Lung (tissue), 11 donors: ENCODE measurements at regions not wholly inside any gene's neighbourhood (a gene's known extent, or its start where the extent isn't known, plus 50 kb on each side); places are given as distances from the start of the nearest gene placed in this dataset.

Experiments
- ATAC-seq: fragments of 200-7000 bp; cut with Tn5 transposase; one replicate; pipeline ENCODE4 v1.9.1; 2020; ENCODE audit warnings: moderate number of reproducible peaks; ENCODE audit not compliant: insufficient read depth, low FRiP score
- DNase-seq, 3 donors: peaks; one replicate each; pipeline ENCODE4 v3.0.0-alpha.2; 2013 to 2017
- H3K27ac ChIP-seq, 2 donors: one replicate each; pipeline ENCODE4 v1.5.1; 2013; ENCODE audit warnings: mild to moderate bottlenecking in 2 of 2, moderate library complexity in 2 of 2, control low read depth in 1 of 2, inconsistent platforms in 1 of 2, low read depth in 1 of 2, low read length in 1 of 2
- H3K27me3 ChIP-seq, 3 donors: one replicate each; pipeline ENCODE4 v1.5.1; 2013; ENCODE audit warnings: low read length in 2 of 3; ENCODE audit not compliant: control insufficient read depth in 3 of 3, insufficient read depth in 3 of 3
- H3K36me3 ChIP-seq, 4 donors: one replicate each; pipeline ENCODE4 v1.5.1; 2013; ENCODE audit warnings: low read length in 4 of 4, mild to moderate bottlenecking in 1 of 4, moderate library complexity in 1 of 4; ENCODE audit not compliant: control insufficient read depth in 4 of 4, insufficient read depth in 4 of 4
- H3K4me1 ChIP-seq, 5 donors: one replicate each; pipeline ENCODE4 v1.5.1; 2013; ENCODE audit warnings: low read length in 5 of 5, mild to moderate bottlenecking in 2 of 5, moderate library complexity in 1 of 5; ENCODE audit not compliant: control insufficient read depth in 5 of 5, insufficient read depth in 5 of 5
- H3K4me3 ChIP-seq: one replicate; pipeline ENCODE4 v1.5.1; 2013; ENCODE audit warnings: mild to moderate bottlenecking, control low read depth, moderate library complexity
- H3K9ac ChIP-seq, 2 donors: one replicate each; pipeline ENCODE4 v1.5.1; 2013; ENCODE audit warnings: low read length in 2 of 2, control low read depth in 1 of 2; ENCODE audit not compliant: insufficient read depth in 1 of 2
- H3K9me3 ChIP-seq, 4 donors: one replicate each; pipeline ENCODE4 v1.5.1; 2013; ENCODE audit warnings: low read length in 3 of 4, mild to moderate bottlenecking in 1 of 4, moderate library complexity in 1 of 4; ENCODE audit not compliant: control insufficient read depth in 4 of 4, insufficient read depth in 3 of 4
- whole genome bisulfite sequencing, 2 donors: extraction: QIAGEN DNeasy Blood & Tissue Kit; methylation state at CpG; one replicate each; pipeline ENCODE4 v1.1.7; 2013; 5-methylcytosine and 5-hydroxymethylcytosine counted together
- TF ChIP-seq, protein P1 (sequence below): IDR thresholded peaks from 2 replicates; pipeline ENCODE4 v1.5.1; 2012; ENCODE audit warnings: mild to moderate bottlenecking; ENCODE audit errors: control extremely low read depth, extremely low read depth
- donor health status: control.
- donor health status: control.
- donor health status: Bipolar disorder and iron deficiency.
- donor health status: healthy.
- donor health status: DM: yes; HTN: yes; CAD: no.

DNA sequence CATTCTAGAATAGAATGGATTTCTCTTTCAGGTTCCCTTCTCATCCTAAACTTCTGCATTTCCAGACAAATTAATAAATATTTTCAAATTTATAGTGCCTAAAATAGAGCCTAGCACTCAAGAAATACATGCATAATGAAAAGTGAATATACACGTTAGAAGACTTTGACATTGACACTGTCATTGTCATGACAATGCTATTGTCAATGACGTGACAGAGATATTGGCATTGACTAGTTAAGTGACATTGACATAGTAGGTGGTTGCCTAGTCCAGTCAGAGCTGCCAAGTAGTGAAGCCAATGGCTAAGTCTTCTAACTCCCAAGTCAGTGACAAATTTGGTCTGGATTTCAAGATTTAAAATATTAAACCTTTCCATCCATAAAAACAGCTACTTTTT lies 410.5 kb downstream of the LMO4 start:
- Histone ChIP-seq H3K9me3 (no peaks in the 10 kb centered on the region), H3K4me1 (no peaks in the 10 kb centered on the region), H3K27ac (no peak overlapping the region), H3K27me3 (no peaks in the 10 kb centered on the region), H3K36me3 (peaks cover 0 to 5% (median 0%) of the 10 kb centered on the region in 4 donors), H3K4me3 (no peak overlapping the region), H3K9ac (no peak overlapping the region)
- TF ChIP-seq, protein P1, sequence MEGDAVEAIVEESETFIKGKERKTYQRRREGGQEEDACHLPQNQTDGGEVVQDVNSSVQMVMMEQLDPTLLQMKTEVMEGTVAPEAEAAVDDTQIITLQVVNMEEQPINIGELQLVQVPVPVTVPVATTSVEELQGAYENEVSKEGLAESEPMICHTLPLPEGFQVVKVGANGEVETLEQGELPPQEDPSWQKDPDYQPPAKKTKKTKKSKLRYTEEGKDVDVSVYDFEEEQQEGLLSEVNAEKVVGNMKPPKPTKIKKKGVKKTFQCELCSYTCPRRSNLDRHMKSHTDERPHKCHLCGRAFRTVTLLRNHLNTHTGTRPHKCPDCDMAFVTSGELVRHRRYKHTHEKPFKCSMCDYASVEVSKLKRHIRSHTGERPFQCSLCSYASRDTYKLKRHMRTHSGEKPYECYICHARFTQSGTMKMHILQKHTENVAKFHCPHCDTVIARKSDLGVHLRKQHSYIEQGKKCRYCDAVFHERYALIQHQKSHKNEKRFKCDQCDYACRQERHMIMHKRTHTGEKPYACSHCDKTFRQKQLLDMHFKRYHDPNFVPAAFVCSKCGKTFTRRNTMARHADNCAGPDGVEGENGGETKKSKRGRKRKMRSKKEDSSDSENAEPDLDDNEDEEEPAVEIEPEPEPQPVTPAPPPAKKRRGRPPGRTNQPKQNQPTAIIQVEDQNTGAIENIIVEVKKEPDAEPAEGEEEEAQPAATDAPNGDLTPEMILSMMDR = no peak
- WGBS, 2 donors = 75 to 95% methylated on average over 2 of the region's 2 CpGs
- no peak for ATAC-seq
- no peak for DNase-seq

- DNase-seq = no peak
- no peak overlapping the region for H3K9ac ChIP-seq
- ATAC-seq = no peak
- no peaks in the 10 kb centered on the region for H3K4me1 ChIP-seq
- no peak overlapping the region for H3K4me3 ChIP-seq
- TF ChIP-seq, protein P1 = no peak
- no peaks in the 10 kb centered on the region for H3K27me3 ChIP-seq
- H3K9me3 ChIP-seq = no peaks in the 10 kb centered on the region
- peaks cover 0 to 5% (median 0%) of the 10 kb centered on the region in 4 donors for H3K36me3 ChIP-seq
- H3K27ac ChIP-seq = no peak overlapping the region
Observed at GRCh38 chr1:87739704-87740103, 411.0 kb downstream of the LMO4 start.

GRCh38 chr1:87743256-87743655 lies 414.6 kb downstream of the LMO4 start:
- Histone ChIP-seq H3K27ac (no peak overlapping the region), H3K9me3 (no peaks in the 10 kb centered on the region), H3K9ac (no peak overlapping the region), H3K36me3 (peaks cover 0 to 5% (median 0%) of the 10 kb centered on the region in 4 donors), H3K4me1 (no peaks in the 10 kb centered on the region), H3K4me3 (no peak overlapping the region), H3K27me3 (no peaks in the 10 kb centered on the region)
- ATAC-seq (no peak), DNase-seq (no peak)
- TF ChIP-seq, protein P1 = no peak
- WGBS, 2 donors = 92 to 94% methylated on average over 4 of the region's 4 CpGs

GRCh38 chr1:87744056-87744455 lies 415.4 kb downstream of the LMO4 start:
- H3K9ac ChIP-seq = no peak overlapping the region
- H3K36me3 ChIP-seq = peaks cover 0 to 5% (median 0%) of the 10 kb centered on the region in 4 donors
- H3K27me3 ChIP-seq = no peaks in the 10 kb centered on the region
- H3K4me1 ChIP-seq = no peaks in the 10 kb centered on the region
- DNase-seq (no peak), ATAC-seq (no peak)
- no peak overlapping the region for H3K27ac ChIP-seq
- H3K4me3 ChIP-seq = no peak overlapping the region
- TF ChIP-seq, protein P1 = no peak
- no peaks in the 10 kb centered on the region for H3K9me3 ChIP-seq
- 87 to 88% methylated on average over 3 of the region's 3 CpGs for WGBS, 2 donors
